Body of pancreas (tissue), 4 donors: ENCODE measurements at regions not wholly inside any gene's neighbourhood (a gene's known extent, or its start where the extent isn't known, plus 50 kb on each side); places are given as distances from the start of the nearest gene placed in this dataset.
"Not testable (repeated sequence)": the region's sequence is repeated elsewhere in the genome, so short reads cannot be mapped to it uniquely, and the experiment has no call there.

Experiments used
- POLR2A ChIP-seq, 3 donors: fragments of 450-650 bp; IDR thresholded peaks; one replicate each; pipeline ENCODE4 v1.6.1; 2016; ENCODE audit warnings: antibody characterized with exemption in 3 of 3, mild to moderate bottlenecking in 2 of 3
- TF ChIP-seq, protein P1 (sequence below), 7 experiments: fragments of 450-650 bp in 4 of 7; fragments of 200-600 bp in 3 of 7; sonication (generic) in 3 of 7; IDR thresholded peaks; one replicate each; pipeline ENCODE4 v1.5.1; 2016 to 2019; ENCODE audit warnings: antibody characterized with exemption in 7 of 7

DNA sequence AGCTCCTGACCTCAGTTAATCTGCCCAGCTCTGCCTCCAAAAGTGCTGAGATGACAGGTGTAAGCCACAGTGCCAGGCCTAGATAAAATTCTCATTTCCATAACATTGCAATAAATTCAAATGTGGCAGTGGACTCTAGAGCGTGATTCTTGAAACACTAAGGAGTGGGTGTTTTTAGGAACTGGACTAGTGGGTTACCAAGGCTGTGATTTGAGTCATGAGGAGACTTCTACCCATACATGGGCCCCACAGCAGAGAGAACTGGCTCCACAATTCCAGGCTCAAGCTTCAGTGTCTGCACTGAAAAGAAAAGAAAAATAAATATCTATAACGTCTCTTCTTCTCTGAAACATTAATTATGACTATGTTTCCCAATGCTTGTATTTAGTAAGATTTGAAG lies 60.4 kb upstream of the RBMY1E start:
- TF ChIP-seq, protein P1, sequence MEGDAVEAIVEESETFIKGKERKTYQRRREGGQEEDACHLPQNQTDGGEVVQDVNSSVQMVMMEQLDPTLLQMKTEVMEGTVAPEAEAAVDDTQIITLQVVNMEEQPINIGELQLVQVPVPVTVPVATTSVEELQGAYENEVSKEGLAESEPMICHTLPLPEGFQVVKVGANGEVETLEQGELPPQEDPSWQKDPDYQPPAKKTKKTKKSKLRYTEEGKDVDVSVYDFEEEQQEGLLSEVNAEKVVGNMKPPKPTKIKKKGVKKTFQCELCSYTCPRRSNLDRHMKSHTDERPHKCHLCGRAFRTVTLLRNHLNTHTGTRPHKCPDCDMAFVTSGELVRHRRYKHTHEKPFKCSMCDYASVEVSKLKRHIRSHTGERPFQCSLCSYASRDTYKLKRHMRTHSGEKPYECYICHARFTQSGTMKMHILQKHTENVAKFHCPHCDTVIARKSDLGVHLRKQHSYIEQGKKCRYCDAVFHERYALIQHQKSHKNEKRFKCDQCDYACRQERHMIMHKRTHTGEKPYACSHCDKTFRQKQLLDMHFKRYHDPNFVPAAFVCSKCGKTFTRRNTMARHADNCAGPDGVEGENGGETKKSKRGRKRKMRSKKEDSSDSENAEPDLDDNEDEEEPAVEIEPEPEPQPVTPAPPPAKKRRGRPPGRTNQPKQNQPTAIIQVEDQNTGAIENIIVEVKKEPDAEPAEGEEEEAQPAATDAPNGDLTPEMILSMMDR (IDR thresholded peaks at IDR 0.05) = not testable (repeated sequence)
- TF ChIP-seq POLR2A (IDR thresholded peaks at IDR 0.05) = not testable (repeated sequence)
